ENCODE measurements at regions not wholly inside any gene's neighbourhood (a gene's known extent, or its start where the extent isn't known, plus 50 kb on each side); places are given as distances from the start of the nearest gene placed in this dataset.

DNA sequence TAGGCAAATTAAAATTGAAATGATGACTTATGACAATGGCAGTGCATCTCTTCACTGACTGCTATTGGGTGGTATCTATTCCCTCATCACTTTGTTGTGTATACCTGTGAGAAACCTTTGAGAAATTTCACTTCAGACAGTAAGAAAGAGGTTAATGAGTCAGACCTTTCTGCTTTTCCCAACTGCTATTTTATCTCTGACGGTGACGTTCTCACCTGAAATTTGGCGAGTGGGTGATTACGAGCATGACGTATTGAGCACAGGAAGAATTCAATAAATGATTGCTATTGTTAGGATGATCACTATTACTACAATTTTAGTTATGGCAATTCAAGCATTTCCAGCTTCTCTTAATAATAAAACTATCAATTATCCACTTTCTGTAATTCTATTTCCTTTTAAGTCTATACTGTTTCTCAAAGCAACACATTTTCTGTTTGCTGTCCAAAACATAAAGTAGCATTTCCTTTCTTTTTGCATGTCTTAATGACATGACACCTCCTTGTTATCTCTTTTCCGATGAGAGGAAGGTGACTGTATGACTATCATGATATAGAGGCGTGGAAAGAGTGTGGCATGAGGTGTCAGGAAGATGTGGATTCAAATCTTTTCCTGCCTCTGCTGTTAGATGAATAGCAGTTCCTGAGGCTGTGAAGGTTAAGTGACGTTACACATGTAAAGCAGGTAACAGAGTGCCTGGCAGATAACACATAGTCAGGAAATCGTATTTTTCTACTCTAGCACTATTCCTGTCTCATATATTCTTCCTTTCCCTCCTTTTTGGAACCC, 504.9 kb upstream of the SEMA6D start:
- H3K27ac Mint-ChIP-seq = no peak overlapping the region
- H3K27me3 Mint-ChIP-seq = no peaks in the 10 kb centered on the region
- H3K4me3 Mint-ChIP-seq = no peak overlapping the region
- no peaks in the 10 kb centered on the region for H3K36me3 Mint-ChIP-seq (ENCODE audit: low read depth)
- no peaks in the 10 kb centered on the region for H3K4me1 Mint-ChIP-seq
- ATAC-seq (replicated peaks) = no peak
- H3K9me3 Mint-ChIP-seq = no peaks in the 10 kb centered on the region

GRCh38 chr15:47213883-47214282, 503.4 kb upstream of the SEMA6D start:
- Mint-ChIP-seq H3K27ac (no peak overlapping the region), H3K4me1 (no peaks in the 10 kb centered on the region), H3K36me3 (ENCODE audit: low read depth) (no peaks in the 10 kb centered on the region), H3K27me3 (no peaks in the 10 kb centered on the region), H3K4me3 (no peak overlapping the region), H3K9me3 (peaks cover 5% of the 10 kb centered on the region)
- ATAC-seq (replicated peaks) = no peak

- Mint-ChIP-seq H3K36me3 (ENCODE audit: low read depth) (no peaks in the 10 kb centered on the region), H3K27me3 (no peaks in the 10 kb centered on the region), H3K4me1 (no peaks in the 10 kb centered on the region), H3K9me3 (peaks cover 10% of the 10 kb centered on the region), H3K4me3 (no peak overlapping the region), H3K27ac (no peak overlapping the region)
- no peak for ATAC-seq (replicated peaks)
Measured at GRCh38 chr15:47218295-47218694, 499.0 kb upstream of the SEMA6D start.

DNA sequence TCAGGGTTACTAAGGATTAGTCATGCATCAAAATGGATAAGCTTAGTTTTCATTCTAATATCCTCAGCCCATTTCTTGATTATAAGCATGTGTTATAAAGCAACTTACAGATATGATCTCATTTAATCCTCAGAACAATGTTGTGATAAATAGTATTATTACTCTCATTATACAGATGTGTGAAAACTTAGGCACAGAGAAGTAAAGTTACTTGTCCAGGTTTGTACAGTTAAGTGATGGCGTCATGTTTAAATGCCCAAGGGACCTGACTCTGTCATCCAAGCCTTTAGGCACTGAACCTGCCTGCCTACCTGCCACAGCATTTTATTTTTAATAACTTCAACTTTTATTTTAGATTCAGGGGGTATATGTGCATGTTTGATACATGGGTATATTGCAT, 472.9 kb upstream of the SEMA6D start:
- Mint-ChIP-seq H3K36me3 (ENCODE audit: low read depth) (no peaks in the 10 kb centered on the region), H3K27ac (no peak overlapping the region), H3K27me3 (no peaks in the 10 kb centered on the region), H3K9me3 (peaks cover 6% of the 10 kb centered on the region), H3K4me3 (no peak overlapping the region), H3K4me1 (no peaks in the 10 kb centered on the region)
- ATAC-seq (replicated peaks) = no peak

DNA sequence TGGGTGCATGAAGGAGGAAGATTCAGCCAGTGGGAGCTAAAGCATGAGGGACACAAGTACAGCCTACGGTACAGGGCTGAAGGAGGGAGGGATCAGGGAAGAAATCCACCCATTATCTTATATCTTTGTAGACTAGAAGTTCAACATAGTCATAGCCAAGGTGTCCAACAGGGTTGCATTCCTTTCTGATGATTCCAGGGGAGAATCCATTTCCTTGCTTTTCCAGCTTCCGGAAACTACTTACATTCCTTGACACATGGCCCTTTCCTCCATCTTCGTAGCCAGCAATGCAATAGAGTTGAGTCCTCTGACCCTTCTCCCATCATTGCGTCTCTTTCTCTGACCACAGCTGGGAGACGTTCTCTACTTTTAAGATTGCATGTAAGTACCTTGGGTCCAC, 471.0 kb upstream of the SEMA6D start:
- Mint-ChIP-seq H3K4me1 (no peaks in the 10 kb centered on the region), H3K9me3 (peaks cover 10% of the 10 kb centered on the region), H3K36me3 (ENCODE audit: low read depth) (no peaks in the 10 kb centered on the region), H3K27me3 (no peaks in the 10 kb centered on the region), H3K4me3 (no peak overlapping the region), H3K27ac (no peak overlapping the region)
- no peak for ATAC-seq (replicated peaks)

DNA sequence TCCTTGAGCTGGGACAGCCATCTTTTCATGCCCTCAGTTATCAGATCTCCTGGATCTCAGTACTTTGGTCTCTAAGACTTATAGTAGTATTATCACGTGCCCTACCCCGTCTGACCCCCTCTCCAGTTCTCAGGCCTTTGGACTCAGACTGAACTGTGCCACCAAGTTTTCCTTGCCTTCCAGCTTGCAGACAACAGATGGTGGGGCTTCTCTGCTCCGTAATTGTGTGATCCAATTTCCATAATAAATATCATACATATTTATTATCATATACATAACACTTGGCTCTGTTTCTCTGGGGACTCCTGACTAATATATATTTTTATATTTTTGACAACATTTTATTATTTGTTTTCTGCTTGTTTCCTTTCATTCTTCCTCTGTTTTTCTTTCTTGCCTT, 458.8 kb upstream of the SEMA6D start:
- H3K9me3 Mint-ChIP-seq = peaks cover 17% of the 10 kb centered on the region
- H3K27ac Mint-ChIP-seq = no peak overlapping the region
- no peak overlapping the region for H3K4me3 Mint-ChIP-seq
- no peak for ATAC-seq (replicated peaks)
- no peaks in the 10 kb centered on the region for H3K4me1 Mint-ChIP-seq
- H3K27me3 Mint-ChIP-seq = peaks cover 3% of the 10 kb centered on the region
- H3K36me3 Mint-ChIP-seq (ENCODE audit: low read depth) = no peaks in the 10 kb centered on the region

DNA sequence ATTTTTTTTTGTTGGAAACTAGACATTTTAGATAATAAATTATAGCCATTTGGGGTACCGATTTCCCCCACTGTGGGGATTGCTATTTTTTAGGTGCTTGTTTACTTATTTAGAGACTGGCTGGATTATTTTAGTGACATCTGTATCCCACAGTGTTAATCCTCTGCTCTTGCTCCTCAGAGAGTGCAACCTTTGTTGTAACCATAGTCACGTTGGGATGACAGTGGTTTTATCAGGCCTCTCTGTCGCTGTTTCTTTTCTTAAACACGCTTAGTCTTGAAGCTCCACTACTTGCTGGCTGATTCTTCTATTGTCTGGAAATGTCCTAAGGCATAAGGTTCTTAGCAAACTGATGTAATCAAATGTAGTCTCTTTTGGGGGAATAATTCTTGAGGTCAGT, 451.6 kb upstream of the SEMA6D start:
- Mint-ChIP-seq H3K27ac (no peak overlapping the region), H3K4me1 (no peaks in the 10 kb centered on the region), H3K36me3 (ENCODE audit: low read depth) (no peaks in the 10 kb centered on the region), H3K4me3 (no peak overlapping the region), H3K9me3 (peaks cover 8% of the 10 kb centered on the region), H3K27me3 (no peaks in the 10 kb centered on the region)
- no peak for ATAC-seq (replicated peaks)

DNA sequence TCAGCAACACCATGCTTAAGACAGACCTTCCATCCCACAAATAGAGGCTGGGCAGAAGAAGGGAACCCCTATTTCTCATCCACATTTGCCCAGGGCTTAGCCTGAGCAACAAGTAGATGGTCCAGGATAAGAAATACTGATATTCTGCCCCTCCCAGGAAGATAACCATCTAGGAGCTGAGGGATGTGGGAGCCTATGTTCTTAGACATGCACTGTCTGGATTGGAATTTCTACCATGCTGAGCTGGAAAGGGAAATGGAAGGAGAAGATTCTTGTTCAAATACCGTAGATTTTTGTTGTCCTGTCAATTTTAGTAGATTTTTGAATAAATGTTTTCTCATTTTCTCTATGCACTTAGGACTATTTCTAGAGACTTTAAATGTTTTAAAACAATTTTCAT, 450.7 kb upstream of the SEMA6D start:
- H3K9me3 Mint-ChIP-seq = peaks cover 8% of the 10 kb centered on the region
- no peaks in the 10 kb centered on the region for H3K27me3 Mint-ChIP-seq
- H3K27ac Mint-ChIP-seq = no peak overlapping the region
- H3K4me3 Mint-ChIP-seq = no peak overlapping the region
- no peaks in the 10 kb centered on the region for H3K4me1 Mint-ChIP-seq
- no peaks in the 10 kb centered on the region for H3K36me3 Mint-ChIP-seq (ENCODE audit: low read depth)
- ATAC-seq (replicated peaks) = no peak

- Mint-ChIP-seq H3K27me3 (no peaks in the 10 kb centered on the region), H3K27ac (no peak overlapping the region), H3K9me3 (peaks cover 17% of the 10 kb centered on the region), H3K4me1 (no peaks in the 10 kb centered on the region), H3K36me3 (ENCODE audit: low read depth) (no peaks in the 10 kb centered on the region), H3K4me3 (no peak overlapping the region)
- ATAC-seq (replicated peaks) = no peak
Measured at GRCh38 chr15:47273864-47274263, 443.4 kb upstream of the SEMA6D start.

DNA sequence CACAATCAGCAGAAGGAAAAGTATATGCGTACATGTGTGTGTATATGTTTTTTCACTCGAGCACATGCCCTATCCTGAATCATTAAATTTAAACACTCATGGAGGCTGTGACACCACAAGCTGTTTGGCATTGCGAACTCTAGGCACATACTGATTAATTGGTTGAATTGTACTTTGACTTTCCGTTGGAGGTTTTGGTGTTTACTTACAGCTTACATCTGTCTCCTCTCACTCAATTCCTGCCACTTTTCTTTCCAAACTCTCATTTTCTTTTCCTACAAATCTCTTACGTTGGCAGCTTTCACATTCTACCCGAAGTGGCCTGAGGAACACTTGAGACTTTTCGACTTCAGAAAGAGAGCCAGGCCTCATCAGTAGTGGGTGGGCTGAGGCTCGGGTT, 434.1 kb upstream of the SEMA6D start:
- Mint-ChIP-seq H3K9me3 (peaks cover 4% of the 10 kb centered on the region), H3K27me3 (no peaks in the 10 kb centered on the region), H3K4me3 (no peak overlapping the region), H3K36me3 (ENCODE audit: low read depth) (no peaks in the 10 kb centered on the region), H3K27ac (no peak overlapping the region), H3K4me1 (no peaks in the 10 kb centered on the region)
- no peak for ATAC-seq (replicated peaks)

GRCh38 chr15:47288794-47289193, 428.5 kb upstream of the SEMA6D start:
- Mint-ChIP-seq H3K9me3 (peaks cover 8% of the 10 kb centered on the region), H3K27me3 (no peaks in the 10 kb centered on the region), H3K4me1 (no peaks in the 10 kb centered on the region), H3K36me3 (ENCODE audit: low read depth) (no peaks in the 10 kb centered on the region), H3K27ac (no peak overlapping the region), H3K4me3 (no peak overlapping the region)
- no peak for ATAC-seq (replicated peaks)

DNA sequence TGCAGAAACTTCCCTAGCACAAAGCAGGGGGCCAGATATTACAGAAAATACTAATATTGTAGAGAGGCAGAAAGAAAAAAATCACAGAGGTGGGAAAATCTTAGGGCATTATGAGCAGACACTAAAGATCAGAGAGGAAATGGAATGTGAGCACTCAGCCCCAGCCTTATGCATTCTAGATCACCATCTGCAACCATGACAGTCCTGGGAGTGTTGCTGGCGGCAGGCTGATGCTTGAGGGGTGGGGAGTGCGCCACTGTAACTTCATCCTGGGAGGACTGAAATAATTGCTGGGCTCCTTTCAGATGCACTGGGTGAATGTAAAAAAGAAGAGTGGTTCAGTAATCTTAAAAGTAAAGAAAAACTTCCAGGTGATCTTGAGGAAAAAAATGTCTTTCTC, 427.6 kb upstream of the SEMA6D start:
- Mint-ChIP-seq H3K9me3 (peaks cover 8% of the 10 kb centered on the region), H3K36me3 (ENCODE audit: low read depth) (no peaks in the 10 kb centered on the region), H3K4me3 (no peak overlapping the region), H3K4me1 (no peaks in the 10 kb centered on the region), H3K27ac (no peak overlapping the region), H3K27me3 (no peaks in the 10 kb centered on the region)
- ATAC-seq (replicated peaks) = no peak

- H3K27me3 Mint-ChIP-seq = no peaks in the 10 kb centered on the region
- H3K27ac Mint-ChIP-seq = no peak overlapping the region
- H3K36me3 Mint-ChIP-seq (ENCODE audit: low read depth) = no peaks in the 10 kb centered on the region
- H3K4me1 Mint-ChIP-seq = no peaks in the 10 kb centered on the region
- ATAC-seq (replicated peaks) = no peak
- peaks cover 8% of the 10 kb centered on the region for H3K9me3 Mint-ChIP-seq
- H3K4me3 Mint-ChIP-seq = no peak overlapping the region
Measured at GRCh38 chr15:47291767-47292166, 425.5 kb upstream of the SEMA6D start.

GRCh38 chr15:47292638-47293190, 424.6 kb upstream of the SEMA6D start:
- Mint-ChIP-seq H3K4me1 (no peaks in the 10 kb centered on the region), H3K27ac (no peak overlapping the region), H3K4me3 (no peak overlapping the region), H3K9me3 (peaks cover 4% of the 10 kb centered on the region), H3K36me3 (ENCODE audit: low read depth) (no peaks in the 10 kb centered on the region), H3K27me3 (no peaks in the 10 kb centered on the region)
- no peak for ATAC-seq (replicated peaks)

DNA sequence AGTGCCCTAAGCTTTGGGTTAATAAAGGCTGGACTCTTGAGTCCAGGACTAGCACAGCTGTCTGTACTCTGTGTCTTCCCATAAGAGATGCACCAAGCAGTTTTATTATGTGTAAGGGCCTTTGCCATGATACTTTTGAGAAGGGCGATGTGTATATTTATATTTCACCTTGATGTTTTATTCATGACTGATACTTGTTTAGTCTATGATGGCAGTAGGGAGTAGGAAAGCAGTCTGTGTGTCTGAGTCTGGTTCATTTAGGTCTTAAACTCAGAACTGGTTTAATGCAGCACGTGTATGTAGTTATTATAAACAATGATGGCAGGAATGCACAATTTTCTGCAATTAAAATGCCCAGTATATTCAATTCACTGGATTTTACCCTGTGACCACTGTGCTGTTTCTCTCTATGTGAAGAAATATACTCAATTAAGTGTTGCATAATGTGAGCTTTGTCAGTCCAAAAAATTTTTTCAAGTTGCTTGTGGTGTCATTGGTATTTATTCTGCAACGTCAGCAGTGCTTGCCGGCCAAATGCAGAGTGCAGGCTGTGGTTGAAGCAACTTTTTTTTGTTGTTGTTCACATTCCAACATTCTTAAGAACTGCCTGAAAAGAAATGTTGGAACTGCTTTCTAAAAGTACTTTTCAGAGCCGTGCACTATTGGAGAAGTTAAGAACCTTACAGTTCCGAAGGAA, 423.7 kb upstream of the SEMA6D start:
- peaks cover 4% of the 10 kb centered on the region for H3K9me3 Mint-ChIP-seq
- H3K4me1 Mint-ChIP-seq = no peaks in the 10 kb centered on the region
- H3K27ac Mint-ChIP-seq = no peak overlapping the region
- no peaks in the 10 kb centered on the region for H3K36me3 Mint-ChIP-seq (ENCODE audit: low read depth)
- H3K4me3 Mint-ChIP-seq = no peak overlapping the region
- no peak for ATAC-seq (replicated peaks)
- H3K27me3 Mint-ChIP-seq = no peaks in the 10 kb centered on the region
